ENCODE measurements at regions not wholly inside any gene's neighbourhood (a gene's known extent, or its start where the extent isn't known, plus 50 kb on each side); places are given as distances from the start of the nearest gene placed in this dataset.

GRCh38 chr9:106304401-106304920 is 558.5 kb upstream of the ZNF462 start:
- Histone ChIP-seq H3K4me1 (ENCODE audit: insufficient read depth, poor library complexity, severe bottlenecking) (peaks cover 10% of the 10 kb centered on the region), H3K27me3 (ENCODE audit: insufficient read depth, poor library complexity, severe bottlenecking) (no peaks in the 10 kb centered on the region), H3K4me3 (ENCODE audit: severe bottlenecking) (no peak overlapping the region), H3K9me3 (ENCODE audit: severe bottlenecking) (no peaks in the 10 kb centered on the region), H3K36me3 (ENCODE audit: low read depth) (no peaks in the 10 kb centered on the region), H3K27ac (ENCODE audit: poor library complexity, severe bottlenecking) (no peak overlapping the region)
- no peak for ATAC-seq (ENCODE audit: low read depth)
- TF ChIP-seq CTCF (IDR thresholded peaks at IDR 0.05; ENCODE audit: poor library complexity, severe bottlenecking) = no peak
- no peak for DNase-seq (ENCODE audit: low spot score)

- H3K27ac ChIP-seq (ENCODE audit: poor library complexity, severe bottlenecking) = no peak overlapping the region
- no peak for TF ChIP-seq CTCF (IDR thresholded peaks at IDR 0.05; ENCODE audit: poor library complexity, severe bottlenecking)
- no peaks in the 10 kb centered on the region for H3K27me3 ChIP-seq (ENCODE audit: insufficient read depth, poor library complexity, severe bottlenecking)
- no peaks in the 10 kb centered on the region for H3K36me3 ChIP-seq (ENCODE audit: low read depth)
- no peak overlapping the region for H3K4me3 ChIP-seq (ENCODE audit: severe bottlenecking)
- no peaks in the 10 kb centered on the region for H3K9me3 ChIP-seq (ENCODE audit: severe bottlenecking)
- peaks cover 10% of the 10 kb centered on the region for H3K4me1 ChIP-seq (ENCODE audit: insufficient read depth, poor library complexity, severe bottlenecking)
- ATAC-seq (ENCODE audit: low read depth) = no peak
- DNase-seq (ENCODE audit: low spot score) = no peak
Measured at GRCh38 chr9:106305428-106306133, 557.4 kb upstream of the ZNF462 start.

- ATAC-seq (ENCODE audit: low read depth) (peak; percentile 54; the same call in 2 of the 3 replicates), DNase-seq (ENCODE audit: low spot score) (no peak)
- no peaks in the 10 kb centered on the region for H3K27me3 ChIP-seq (ENCODE audit: insufficient read depth, poor library complexity, severe bottlenecking)
- no peak overlapping the region for H3K27ac ChIP-seq (ENCODE audit: poor library complexity, severe bottlenecking)
- no peaks in the 10 kb centered on the region for H3K9me3 ChIP-seq (ENCODE audit: severe bottlenecking)
- no peaks in the 10 kb centered on the region for H3K36me3 ChIP-seq (ENCODE audit: low read depth)
- no peak overlapping the region for H3K4me3 ChIP-seq (ENCODE audit: severe bottlenecking)
- no peak for TF ChIP-seq CTCF (IDR thresholded peaks at IDR 0.05; ENCODE audit: poor library complexity, severe bottlenecking)
- peaks cover 10% of the 10 kb centered on the region for H3K4me1 ChIP-seq (ENCODE audit: insufficient read depth, poor library complexity, severe bottlenecking)
Measured at GRCh38 chr9:106307670-106308069, 555.3 kb upstream of the ZNF462 start.

GRCh38 chr9:106309925-106310324 is 553.0 kb upstream of the ZNF462 start:
- no peak overlapping the region for H3K27ac ChIP-seq (ENCODE audit: poor library complexity, severe bottlenecking)
- no peaks in the 10 kb centered on the region for H3K36me3 ChIP-seq (ENCODE audit: low read depth)
- DNase-seq (ENCODE audit: low spot score) (no peak), ATAC-seq (ENCODE audit: low read depth) (no peak)
- no peaks in the 10 kb centered on the region for H3K9me3 ChIP-seq (ENCODE audit: severe bottlenecking)
- H3K27me3 ChIP-seq (ENCODE audit: insufficient read depth, poor library complexity, severe bottlenecking) = no peaks in the 10 kb centered on the region
- H3K4me3 ChIP-seq (ENCODE audit: severe bottlenecking) = no peak overlapping the region
- TF ChIP-seq CTCF (IDR thresholded peaks at IDR 0.05; ENCODE audit: poor library complexity, severe bottlenecking) = no peak
- peaks cover 10% of the 10 kb centered on the region for H3K4me1 ChIP-seq (ENCODE audit: insufficient read depth, poor library complexity, severe bottlenecking)

GRCh38 chr9:106310782-106311181 is 552.2 kb upstream of the ZNF462 start:
- DNase-seq (ENCODE audit: low spot score) (no peak), ATAC-seq (ENCODE audit: low read depth) (no peak)
- Histone ChIP-seq H3K9me3 (ENCODE audit: severe bottlenecking) (no peaks in the 10 kb centered on the region), H3K27me3 (ENCODE audit: insufficient read depth, poor library complexity, severe bottlenecking) (no peaks in the 10 kb centered on the region), H3K27ac (ENCODE audit: poor library complexity, severe bottlenecking) (no peak overlapping the region), H3K4me3 (ENCODE audit: severe bottlenecking) (no peak overlapping the region), H3K36me3 (ENCODE audit: low read depth) (no peaks in the 10 kb centered on the region), H3K4me1 (ENCODE audit: insufficient read depth, poor library complexity, severe bottlenecking) (peaks cover 10% of the 10 kb centered on the region)
- no peak for TF ChIP-seq CTCF (IDR thresholded peaks at IDR 0.05; ENCODE audit: poor library complexity, severe bottlenecking)

Measured in RWPE2 (cell line).